K562 (cell line): ENCODE measurements at regions not wholly inside any gene's neighbourhood (a gene's known extent, or its start where the extent isn't known, plus 50 kb on each side); places are given as distances from the start of the nearest gene placed in this dataset.

Experiments
- GABPA ChIP-seq: fragments of 200-800 bp; sonication (Bioruptor generic); conservative IDR thresholded peaks from 2 replicates; pipeline ENCODE4 v1.6.1; 2016; ENCODE audit warnings: low read depth, missing genetic modification characterization, missing compliant biosample characterization
- HDAC1 ChIP-seq, 2 experiments: fragments of 450-650 bp; IDR thresholded peaks; 2 replicates each; pipeline ENCODE4 v1.6.1; 2016 to 2017; ENCODE audit warnings: inconsistent platforms in 1 of 2, mild to moderate bottlenecking in 1 of 2, moderate library complexity in 1 of 2
- LEF1 ChIP-seq: fragments of 450-650 bp; IDR thresholded peaks from 2 replicates; pipeline ENCODE4 v1.6.1; 2016; ENCODE audit warnings: mild to moderate bottlenecking
- MCM3 ChIP-seq: fragments of 450-650 bp; IDR thresholded peaks from 2 replicates; pipeline ENCODE4 v1.6.1; 2016
- POLR2A ChIP-seq: fragments of 450-650 bp; conservative IDR thresholded peaks from 2 replicates; pipeline ENCODE4 v1.6.1; 2016
- RBM22 ChIP-seq: fragments of 200-400 bp; formaldehyde crosslinking; IDR thresholded peaks from 2 replicates; pipeline ENCODE4 v1.6.1; 2018; ENCODE audit warnings: low read length, low read depth; ENCODE audit not compliant: poor library complexity, severe bottlenecking
- SMARCA5 ChIP-seq: fragments of 450-650 bp; IDR thresholded peaks from 2 replicates; pipeline ENCODE4 v1.6.1; 2016
- ZFP30 ChIP-seq: fragments of 250-450 bp; sonication (Bioruptor Pico); IDR thresholded peaks from 2 replicates; pipeline ENCODE4 v1.8.0; 2022; ENCODE audit warnings: moderate library complexity, mild to moderate bottlenecking, inconsistent platforms, borderline replicate concordance
- ZNF174 ChIP-seq: fragments of 250-450 bp; sonication (Bioruptor Pico); IDR thresholded peaks from 2 replicates; pipeline ENCODE4 v1.4.0; 2020; ENCODE audit warnings: mild to moderate bottlenecking
- ZNF354B ChIP-seq: fragments of 250-450 bp; sonication (Bioruptor Pico); IDR thresholded peaks from 2 replicates; pipeline ENCODE4 v1.4.0; 2020
- ZNF778 ChIP-seq: fragments of 450-650 bp; formaldehyde crosslinking; IDR thresholded peaks from 2 replicates; pipeline ENCODE4 v1.4.0; 2020; ENCODE audit warnings: mild to moderate bottlenecking, moderate library complexity
- TF ChIP-seq, protein P1 (sequence below): sonication (generic); formaldehyde crosslinking; IDR thresholded peaks from 2 replicates; pipeline ENCODE4 v1.8.1; 2022; ENCODE audit warnings: missing genetic modification reagents

DNA sequence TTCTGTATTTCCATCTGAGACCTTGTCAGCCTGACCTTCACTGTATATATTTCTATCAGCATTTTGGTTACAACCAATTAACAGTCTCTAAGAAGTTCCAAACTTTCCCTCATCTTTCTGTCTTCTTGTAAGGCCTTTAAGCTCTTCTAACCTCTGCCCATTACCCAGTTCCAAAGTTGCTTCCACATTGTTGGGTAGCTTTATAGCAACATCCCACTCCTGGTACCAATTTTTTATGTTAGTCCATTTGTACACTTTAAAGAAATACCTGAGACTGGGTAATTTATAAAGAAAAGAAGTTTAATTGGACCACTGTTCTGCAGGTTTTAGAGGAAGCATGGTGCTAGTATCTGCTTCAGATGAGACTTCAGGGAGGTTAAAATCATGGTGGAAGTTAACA is 1979.7 kb upstream of the RAG2 start:
- TF ChIP-seq ZFP30 (CRISPR knock-in tag) (no peak), ZNF778 (CRISPR knock-in tag) (no peak), ZNF354B (CRISPR knock-in tag) (no peak), LEF1 (no peak), HDAC1 (IDR thresholded peaks at IDR 0.05) (no peak), GABPA (tag) (no peak), MCM3 (no peak), ZNF174 (CRISPR knock-in tag) (no peak), SMARCA5 (no peak), RBM22 (no peak), POLR2A (no peak)
- TF ChIP-seq, protein P1, sequence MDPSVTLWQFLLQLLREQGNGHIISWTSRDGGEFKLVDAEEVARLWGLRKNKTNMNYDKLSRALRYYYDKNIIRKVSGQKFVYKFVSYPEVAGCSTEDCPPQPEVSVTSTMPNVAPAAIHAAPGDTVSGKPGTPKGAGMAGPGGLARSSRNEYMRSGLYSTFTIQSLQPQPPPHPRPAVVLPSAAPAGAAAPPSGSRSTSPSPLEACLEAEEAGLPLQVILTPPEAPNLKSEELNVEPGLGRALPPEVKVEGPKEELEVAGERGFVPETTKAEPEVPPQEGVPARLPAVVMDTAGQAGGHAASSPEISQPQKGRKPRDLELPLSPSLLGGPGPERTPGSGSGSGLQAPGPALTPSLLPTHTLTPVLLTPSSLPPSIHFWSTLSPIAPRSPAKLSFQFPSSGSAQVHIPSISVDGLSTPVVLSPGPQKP: no peak
